IMR-90 (cell line): ENCODE measurements at regions not wholly inside any gene's neighbourhood (a gene's known extent, or its start where the extent isn't known, plus 50 kb on each side); places are given as distances from the start of the nearest gene placed in this dataset.

Experiments
- ATAC-seq: fragments of 200-7000 bp; cut with Tn5 transposase; 2 replicates; pipeline ENCODE4 v1.9.1; 2020; ENCODE audit warnings: low read depth, mild to moderate bottlenecking, moderate library complexity
- BruUV-seq: library from RNA; stranded (reverse); fragments of 400-500 nt; replicated peaks from 2 replicates; lab custom pipeline; 2021; lab: Mats Ljungman, UMichigan
- CTCF ChIA-PET: fragments of 300-600 bp; formaldehyde crosslinking; extraction: SDS; loops from one replicate; lab custom pipeline; 2021; ENCODE audit warnings: antibody characterized with exemption; lab: Yijun Ruan, JAX
- POLR2A ChIA-PET: fragments of 300-600 bp; sonication (Branson Sonifier 250); formaldehyde crosslinking; loops from one replicate; lab custom pipeline; 2022; ENCODE audit warnings: antibody characterized with exemption; ENCODE audit not compliant: unreplicated experiment; lab: Charles Lee
- DNase-seq: peaks from one replicate; pipeline ENCODE4 v3.0.0; 2013
- H2AFZ ChIP-seq: replicated peaks from 2 replicates; pipeline ENCODE3; 2013; ENCODE audit warnings: low read length, mild to moderate bottlenecking; ENCODE audit not compliant: poor library complexity
- H2AK5ac ChIP-seq: 2 replicates; pipeline ENCODE4 v1.6.1; 2013; ENCODE audit warnings: low read depth, low read length, inconsistent platforms
- H2AK9ac ChIP-seq: replicated peaks from 2 replicates; pipeline ENCODE3; 2013; ENCODE audit warnings: mild to moderate bottlenecking, low read depth, low read length, moderate library complexity; ENCODE audit not compliant: poor library complexity
- H2BK120ac ChIP-seq: 2 replicates; pipeline ENCODE4 v1.6.1; 2013; ENCODE audit warnings: low read depth, low read length, inconsistent platforms
- H2BK15ac ChIP-seq: 3 replicates; pipeline ENCODE4 v1.6.1; 2013; ENCODE audit warnings: low read depth, low read length, inconsistent platforms
- H2BK20ac ChIP-seq: 2 replicates; pipeline ENCODE4 v1.6.1; 2013; ENCODE audit warnings: low read depth, mild to moderate bottlenecking, inconsistent platforms, low read length, moderate library complexity
- H2BK5ac ChIP-seq: 2 replicates; pipeline ENCODE4 v1.6.1; 2013; ENCODE audit warnings: mild to moderate bottlenecking, low read depth, low read length, inconsistent platforms; ENCODE audit not compliant: poor library complexity, severe bottlenecking
- H3K14ac ChIP-seq: replicated peaks from 2 replicates; pipeline ENCODE4 v1.6.1; 2013; ENCODE audit warnings: low read depth, low read length, inconsistent platforms
- H3K18ac ChIP-seq: 2 replicates; pipeline ENCODE4 v1.6.1; 2013; ENCODE audit warnings: low read depth, low read length, control low read depth
- H3K23ac ChIP-seq: 2 replicates; pipeline ENCODE4 v1.6.1; 2013; ENCODE audit warnings: low read depth, low read length, inconsistent platforms
- H3K27ac ChIP-seq: 2 replicates; pipeline ENCODE4 v1.5.1; 2013; ENCODE audit warnings: mild to moderate bottlenecking, control low read depth, low read length; ENCODE audit not compliant: insufficient read depth
- H3K27me3 ChIP-seq: 2 replicates; pipeline ENCODE4 v1.6.1; 2013; ENCODE audit warnings: low read length; ENCODE audit not compliant: control insufficient read depth, insufficient read depth
- H3K36me3 ChIP-seq: 2 replicates; pipeline ENCODE4 v1.6.1; 2013; ENCODE audit warnings: low read length, mixed read lengths; ENCODE audit not compliant: control insufficient read depth, insufficient read depth
- H3K4ac ChIP-seq: 2 replicates; pipeline ENCODE4 v1.6.1; 2013; ENCODE audit warnings: low read depth, low read length, inconsistent platforms
- H3K4me1 ChIP-seq: 2 replicates; pipeline ENCODE4 v1.6.1; 2013; ENCODE audit warnings: low read length, mixed read lengths; ENCODE audit not compliant: control insufficient read depth, insufficient read depth
- H3K4me2 ChIP-seq: 2 replicates; pipeline ENCODE4 v1.6.1; 2013; ENCODE audit warnings: low read depth, mild to moderate bottlenecking, control low read depth, low read length, moderate library complexity
- H3K4me3 ChIP-seq: 2 replicates; pipeline ENCODE4 v1.5.1; 2013; ENCODE audit warnings: low read depth, mild to moderate bottlenecking, control low read depth, low read length, moderate library complexity; ENCODE audit not compliant: insufficient read depth
- H3K56ac ChIP-seq: 2 replicates; pipeline ENCODE4 v1.6.1; 2013; ENCODE audit warnings: low read length, inconsistent platforms; ENCODE audit not compliant: insufficient read depth; ENCODE audit errors: extremely low read depth
- H3K79me1 ChIP-seq, 2 experiments: 2 replicates each; pipeline ENCODE4 v1.6.1; 2013; ENCODE audit warnings: low read length in 2 of 2, inconsistent platforms in 1 of 2, low read depth in 1 of 2
- H3K9ac ChIP-seq: 2 replicates; pipeline ENCODE4 v1.6.1; 2013; ENCODE audit warnings: low read depth, low read length, control low read depth
- H3K9me1 ChIP-seq: 2 replicates; pipeline ENCODE4 v1.6.1; 2013; ENCODE audit warnings: low read length, inconsistent platforms; ENCODE audit not compliant: insufficient read depth
- H3K9me3 ChIP-seq: 2 replicates; pipeline ENCODE4 v1.6.1; 2013; ENCODE audit warnings: low read length; ENCODE audit not compliant: control insufficient read depth, insufficient read depth
- H4K20me1 ChIP-seq: 2 replicates; pipeline ENCODE4 v1.6.1; 2013; ENCODE audit warnings: low read length, inconsistent platforms; ENCODE audit not compliant: insufficient read depth
- H4K5ac ChIP-seq: 2 replicates; pipeline ENCODE4 v1.6.1; 2013; ENCODE audit warnings: mild to moderate bottlenecking, low read depth, low read length, control low read depth
- H4K8ac ChIP-seq, 2 experiments: 2 replicates each; pipeline ENCODE4 v1.6.1; 2013; ENCODE audit warnings: low read depth in 2 of 2, low read length in 2 of 2, control low read depth in 1 of 2, inconsistent platforms in 1 of 2
- H4K91ac ChIP-seq: 2 replicates; pipeline ENCODE4 v1.6.1; 2013; ENCODE audit warnings: low read depth, low read length, inconsistent platforms; ENCODE audit not compliant: insufficient read depth
- CHD1 ChIP-seq: IDR thresholded peaks from 2 replicates; pipeline ENCODE4 v1.6.1; 2012; ENCODE audit warnings: low read depth, low read length, improper control_type of control experiment
- MAZ ChIP-seq: IDR thresholded peaks from 2 replicates; pipeline ENCODE4 v1.6.1; 2012; ENCODE audit warnings: low read depth, mild to moderate bottlenecking, low read length, improper control_type of control experiment, moderate library complexity, borderline replicate concordance
- RAD21 ChIP-seq: IDR thresholded peaks from 2 replicates; pipeline ENCODE4 v1.6.1; 2012; ENCODE audit warnings: low read length, improper control_type of control experiment
- RCOR1 ChIP-seq: IDR thresholded peaks from 2 replicates; pipeline ENCODE4 v1.6.1; 2012; ENCODE audit warnings: mild to moderate bottlenecking, low read length, improper control_type of control experiment; ENCODE audit not compliant: insufficient replicate concordance
- RFX5 ChIP-seq: IDR thresholded peaks from 2 replicates; pipeline ENCODE4 v1.8.0; 2012; ENCODE audit warnings: low read depth, mild to moderate bottlenecking, low read length, moderate library complexity
- SMC3 ChIP-seq: fragments of 150-350 bp; IDR thresholded peaks from 2 replicates; pipeline ENCODE4 v1.6.1; 2016; ENCODE audit warnings: low read depth, mild to moderate bottlenecking, antibody characterized with exemption, low read length, moderate library complexity
- WGBS, 2 experiments: methylation state at CpG; one replicate each; pipeline versions ENCODE4 v1.1.5 to v1.1.7; 2013; ENCODE audit warnings: missing lambda C conversion rate in 2 of 2; ENCODE audit not compliant: insufficient read length in 1 of 2; ENCODE audit errors: extremely low coverage in 2 of 2; 5-methylcytosine and 5-hydroxymethylcytosine counted together
- dilution Hi-C: fragments of 300-500 bp; cut with HindIII; formaldehyde crosslinking; loops from one replicate; pipeline ENCODE4 v1.14.3; 2018; ENCODE audit warnings: low sequenced_read_pairs; ENCODE audit not compliant: unreplicated experiment
- in situ Hi-C: fragments of 300-500 bp; cut with MboI; formaldehyde crosslinking; loops from 3 replicates; pipeline ENCODE4 v1.14.3; 2019; ENCODE audit warnings: low sequenced_read_pairs, inconsistent platforms, mixed read lengths
- intact Hi-C: fragments of 100-400 bp; cut with micrococcal nuclease; formaldehyde crosslinking; loops from 2 replicates; pipeline ENCODE4 v1.10.0; 2022

- no peak overlapping the region for H2BK15ac ChIP-seq
- CTCF ChIA-PET, result no interaction called here
- no peak overlapping the region for H3K56ac ChIP-seq
- H3K9me3 ChIP-seq, result peaks cover 3% of the 10 kb centered on the region; the same call in 1 of the 2 replicates
- no peak overlapping the region for H2AFZ ChIP-seq
- H3K14ac ChIP-seq, result no peak overlapping the region
- no peak overlapping the region for H2BK20ac ChIP-seq
- no peak for TF ChIP-seq MAZ
- no peak for TF ChIP-seq CHD1
- no peak for TF ChIP-seq RAD21
- TF ChIP-seq SMC3, result no peak
- TF ChIP-seq RCOR1, result no peak
- TF ChIP-seq RFX5, result no peak
- H3K79me1 ChIP-seq, result no peaks in the 10 kb centered on the region
- no peak overlapping the region for H3K18ac ChIP-seq
- intact Hi-C loops, result no loop called here
- no peaks in the 10 kb centered on the region for H3K4me1 ChIP-seq
- no TSS peak for BruUV-seq
- H3K23ac ChIP-seq, result no peak overlapping the region
- WGBS, 2 experiments, result no CpG with 5 or more reads among the region's 4 CpGs
- H3K36me3 ChIP-seq, result no peaks in the 10 kb centered on the region
- H3K27ac ChIP-seq, result no peak overlapping the region
- no peak overlapping the region for H4K91ac ChIP-seq
- H4K20me1 ChIP-seq, result no peaks in the 10 kb centered on the region
- no peak for ATAC-seq
- H4K8ac ChIP-seq, result no peak overlapping the region
- no peak overlapping the region for H3K4me3 ChIP-seq
- no peak overlapping the region for H2AK9ac ChIP-seq
- no peak overlapping the region for H3K4ac ChIP-seq
- H3K9me1 ChIP-seq, result no peaks in the 10 kb centered on the region
- in situ Hi-C loops, result no loop called here
- no peak overlapping the region for H2BK5ac ChIP-seq
- no peak overlapping the region for H3K4me2 ChIP-seq
- no peaks in the 10 kb centered on the region for H3K27me3 ChIP-seq
- no peak for DNase-seq
- no peak overlapping the region for H2AK5ac ChIP-seq
- no peak overlapping the region for H4K5ac ChIP-seq
- no peak overlapping the region for H3K9ac ChIP-seq
- no peak overlapping the region for H2BK120ac ChIP-seq
- POLR2A ChIA-PET, result no interaction called here
- dilution Hi-C loops, result no loop called here
Measured at GRCh38 chr12:74468401-74468800, 69.2 kb upstream of the ATXN7L3B start.
